ENCODE measurements at regions not wholly inside any gene's neighbourhood (a gene's known extent, or its start where the extent isn't known, plus 50 kb on each side); places are given as distances from the start of the nearest gene placed in this dataset.

GRCh38 chr22:47299863-47300697, 537.6 kb downstream of the TBC1D22A start:
- ATAC-seq: no peak
- no peak for TF ChIP-seq TOX (CRISPR knock-in tag; IDR thresholded peaks at IDR 0.05; ENCODE audit: borderline replicate concordance)
- TF ChIP-seq CSRNP3 (CRISPR knock-in tag; IDR thresholded peaks at IDR 0.05): no peak
- TF ChIP-seq GLIS3 (CRISPR knock-in tag; IDR thresholded peaks at IDR 0.05): no peak
- no peak for TF ChIP-seq ISL1 (CRISPR knock-in tag; IDR thresholded peaks at IDR 0.05)
- no peak for TF ChIP-seq TSHZ2 (CRISPR knock-in tag; IDR thresholded peaks at IDR 0.05)
- TF ChIP-seq ZC3H10 (CRISPR knock-in tag; IDR thresholded peaks at IDR 0.05): no peak
- TF ChIP-seq ZFP30 (CRISPR knock-in tag; IDR thresholded peaks at IDR 0.05): no peak
- no peak for TF ChIP-seq SNAI2 (CRISPR knock-in tag; IDR thresholded peaks at IDR 0.05)
- TF ChIP-seq POU6F1 (CRISPR knock-in tag; IDR thresholded peaks at IDR 0.05; ENCODE audit: borderline replicate concordance, low read depth): no peak
- no peak for TF ChIP-seq BACH2 (CRISPR knock-in tag; IDR thresholded peaks at IDR 0.05; ENCODE audit: borderline replicate concordance)
- no peak for TF ChIP-seq ZFP3 (CRISPR knock-in tag; IDR thresholded peaks at IDR 0.05)
- TF ChIP-seq OSR1 (CRISPR knock-in tag; IDR thresholded peaks at IDR 0.05): no peak
- TF ChIP-seq PATZ1 (CRISPR knock-in tag; IDR thresholded peaks at IDR 0.05; ENCODE audit: borderline replicate concordance): no peak

- TF ChIP-seq ZNF8 (CRISPR knock-in tag; IDR thresholded peaks at IDR 0.05): no peak
- ATAC-seq: no peak
Observed at GRCh38 chr22:47299211-47299862, 536.9 kb downstream of the TBC1D22A start.

GRCh38 chr22:47298017-47298785, 535.8 kb downstream of the TBC1D22A start:
- ATAC-seq: no peak
- TF ChIP-seq SNAI2 (CRISPR knock-in tag; IDR thresholded peaks at IDR 0.05) (no peak), CSRNP3 (CRISPR knock-in tag; IDR thresholded peaks at IDR 0.05) (no peak), BACH2 (CRISPR knock-in tag; IDR thresholded peaks at IDR 0.05; ENCODE audit: borderline replicate concordance) (no peak), PPARA (CRISPR knock-in tag; IDR thresholded peaks at IDR 0.05; ENCODE audit: borderline replicate concordance) (no peak), ZNF565 (CRISPR knock-in tag; conservative IDR thresholded peaks at IDR 0.05; ENCODE audit: low read depth) (no peak), PATZ1 (CRISPR knock-in tag; IDR thresholded peaks at IDR 0.05; ENCODE audit: borderline replicate concordance) (no peak), TSHZ2 (CRISPR knock-in tag; IDR thresholded peaks at IDR 0.05) (no peak), CREB5 (CRISPR knock-in tag; IDR thresholded peaks at IDR 0.05; ENCODE audit: low read depth) (no peak), ARNTL (CRISPR knock-in tag; IDR thresholded peaks at IDR 0.05; ENCODE audit: borderline replicate concordance, low read depth) (no peak)

All from SK-N-SH treated with all-trans-retinoic acid at 6 μM for 48 hours (cell line).